ENCODE measurements at regions not wholly inside any gene's neighbourhood (a gene's known extent, or its start where the extent isn't known, plus 50 kb on each side); places are given as distances from the start of the nearest gene placed in this dataset.

- Histone ChIP-seq H3K4me2 (ENCODE audit: low read length) (no peak overlapping the region), H3K4me3 (replicated peaks in 1 of 2; ENCODE audit: low read depth in 1 of 2, low read length in 2 of 2) (no peak overlapping the region), H3K9me3 (ENCODE audit: control insufficient read depth in 1 of 2, insufficient read depth in 1 of 2, low read depth in 1 of 2, low read length in 2 of 2) (no peaks in the 10 kb centered on the region), H3K27ac (ENCODE audit: low read depth, low read length) (no peak overlapping the region), H3K36me3 (ENCODE audit: control insufficient read depth in 1 of 2, insufficient read depth in 2 of 2, low read length in 2 of 2) (no peaks in the 10 kb centered on the region), H3K4me1 (ENCODE audit: control insufficient read depth in 1 of 2, insufficient read depth in 2 of 2, low read length in 2 of 2) (no peaks in the 10 kb centered on the region), H3K79me2 (ENCODE audit: insufficient read depth, low read length) (no peaks in the 10 kb centered on the region), H3K9me2 (ENCODE audit: insufficient read depth) (no peaks in the 10 kb centered on the region), H2AFZ (ENCODE audit: low read depth, low read length, poor library complexity, severe bottlenecking) (no peak overlapping the region), H3K9ac (ENCODE audit: low read length) (no peak overlapping the region), H3K27me3 (ENCODE audit: insufficient read depth, low read length) (peaks cover 12% of the 10 kb centered on the region; the same call in 1 of the 2 replicates), H4K20me1 (ENCODE audit: insufficient read depth) (no peaks in the 10 kb centered on the region)
- no peak for TF ChIP-seq CTCF (IDR thresholded peaks at IDR 0.05 in 2 of 3, conservative IDR thresholded peaks at IDR 0.05 in 1 of 3; ENCODE audit: borderline replicate concordance in 1 of 3, insufficient read depth in 1 of 3, low read depth in 2 of 3, low read length in 2 of 3)
- DNase-seq (ENCODE audit: low read depth, low spot score) (no peak), ATAC-seq (no peak)
- BruUV-seq (replicated peaks) = no TSS peak
- ChIA-PET POLR2A (no interaction called here), CTCF (no interaction called here), RAD21 (ENCODE audit: low non-redundant PET in 1 of 2, low total read pairs in 2 of 2, uncharacterized antibody in 2 of 2, unreplicated experiment in 2 of 2) (no interaction called here)
- intact Hi-C loops (cut with micrococcal nuclease) = no loop called here
Measured at GRCh38 chr3:66923969-66924368, 74.1 kb upstream of the KBTBD8 start.

DNA sequence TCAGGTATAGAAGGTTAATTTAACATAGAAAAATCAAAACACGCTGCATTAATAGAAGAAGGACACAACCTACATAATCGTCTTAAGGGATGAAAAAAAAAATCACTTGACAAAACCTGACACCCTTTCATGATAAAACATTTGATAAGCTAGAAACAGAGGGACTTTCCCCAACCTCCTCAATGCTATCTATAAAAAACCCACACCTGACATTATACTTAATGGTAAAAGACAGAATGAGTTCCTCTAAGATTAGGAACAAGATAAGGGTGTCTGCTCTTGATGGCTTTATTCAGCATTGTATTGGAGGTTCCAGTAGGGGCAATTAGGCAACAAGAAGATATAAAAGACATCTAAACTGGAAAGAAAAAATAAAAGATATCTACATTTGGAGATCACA lies 69.9 kb upstream of the KBTBD8 start:
- Histone ChIP-seq H3K27me3 (ENCODE audit: insufficient read depth, low read length) (peaks cover 39% of the 10 kb centered on the region), H3K9ac (ENCODE audit: low read length) (no peak overlapping the region), H3K4me3 (replicated peaks in 1 of 2; ENCODE audit: low read depth in 1 of 2, low read length in 2 of 2) (no peak overlapping the region), H3K4me1 (ENCODE audit: control insufficient read depth in 1 of 2, insufficient read depth in 2 of 2, low read length in 2 of 2) (no peaks in the 10 kb centered on the region), H3K9me2 (ENCODE audit: insufficient read depth) (no peaks in the 10 kb centered on the region), H2AFZ (ENCODE audit: low read depth, low read length, poor library complexity, severe bottlenecking) (no peak overlapping the region), H3K36me3 (ENCODE audit: control insufficient read depth in 1 of 2, insufficient read depth in 2 of 2, low read length in 2 of 2) (no peaks in the 10 kb centered on the region), H3K4me2 (ENCODE audit: low read length) (no peak overlapping the region), H4K20me1 (ENCODE audit: insufficient read depth) (no peaks in the 10 kb centered on the region), H3K9me3 (ENCODE audit: control insufficient read depth in 1 of 2, insufficient read depth in 1 of 2, low read depth in 1 of 2, low read length in 2 of 2) (no peaks in the 10 kb centered on the region), H3K27ac (ENCODE audit: low read depth, low read length) (no peak overlapping the region), H3K79me2 (ENCODE audit: insufficient read depth, low read length) (no peaks in the 10 kb centered on the region)
- ATAC-seq = no peak
- TF ChIP-seq ELF1 (IDR thresholded peaks at IDR 0.05; ENCODE audit: borderline replicate concordance, low read depth) (no peak), CBX3 (IDR thresholded peaks at IDR 0.05; ENCODE audit: low read depth) (no peak), EGR1 (IDR thresholded peaks at IDR 0.05; ENCODE audit: low read depth) (no peak), EZH2 (IDR thresholded peaks at IDR 0.05) (no peak), ATF3 (IDR thresholded peaks at IDR 0.05) (no peak), SP1 (IDR thresholded peaks at IDR 0.05; ENCODE audit: low read depth) (no peak), FOSL1 (IDR thresholded peaks at IDR 0.05; ENCODE audit: low read depth) (no peak), POLR2AphosphoS5 (IDR thresholded peaks at IDR 0.05; ENCODE audit: low read depth, low read length) (no peak), TCF7L2 (IDR thresholded peaks at IDR 0.05; ENCODE audit: borderline replicate concordance, extremely low read depth, insufficient read depth, insufficient read length) (no peak), SRF (IDR thresholded peaks at IDR 0.05; ENCODE audit: low read depth) (no peak), EZH2phosphoT487 (IDR thresholded peaks at IDR 0.05; ENCODE audit: borderline replicate concordance) (no peak), ZBTB33 (IDR thresholded peaks at IDR 0.05; ENCODE audit: extremely low read depth, insufficient replicate concordance, low read length) (no peak), ZFX (IDR thresholded peaks at IDR 0.05) (no peak), POLR2A (IDR thresholded peaks at IDR 0.05; ENCODE audit: borderline replicate concordance, extremely low read depth, insufficient read depth, insufficient read length) (no peak)
- TF ChIP-seq, protein P1, sequence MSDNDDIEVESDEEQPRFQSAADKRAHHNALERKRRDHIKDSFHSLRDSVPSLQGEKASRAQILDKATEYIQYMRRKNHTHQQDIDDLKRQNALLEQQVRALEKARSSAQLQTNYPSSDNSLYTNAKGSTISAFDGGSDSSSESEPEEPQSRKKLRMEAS (IDR thresholded peaks at IDR 0.05) = no peak
- ChIA-PET RAD21 (ENCODE audit: low non-redundant PET in 1 of 2, low total read pairs in 2 of 2, uncharacterized antibody in 2 of 2, unreplicated experiment in 2 of 2) (no interaction called here), POLR2A (no interaction called here), CTCF (no interaction called here)
- BruUV-seq (replicated peaks) = no TSS peak
- intact Hi-C loops (cut with micrococcal nuclease) = no loop called here
- DNase-seq (ENCODE audit: low read depth, low spot score) = no peak

Measured in HCT116 (cell line).